ENCODE measurements at regions not wholly inside any gene's neighbourhood (a gene's known extent, or its start where the extent isn't known, plus 50 kb on each side); places are given as distances from the start of the nearest gene placed in this dataset.

DNA sequence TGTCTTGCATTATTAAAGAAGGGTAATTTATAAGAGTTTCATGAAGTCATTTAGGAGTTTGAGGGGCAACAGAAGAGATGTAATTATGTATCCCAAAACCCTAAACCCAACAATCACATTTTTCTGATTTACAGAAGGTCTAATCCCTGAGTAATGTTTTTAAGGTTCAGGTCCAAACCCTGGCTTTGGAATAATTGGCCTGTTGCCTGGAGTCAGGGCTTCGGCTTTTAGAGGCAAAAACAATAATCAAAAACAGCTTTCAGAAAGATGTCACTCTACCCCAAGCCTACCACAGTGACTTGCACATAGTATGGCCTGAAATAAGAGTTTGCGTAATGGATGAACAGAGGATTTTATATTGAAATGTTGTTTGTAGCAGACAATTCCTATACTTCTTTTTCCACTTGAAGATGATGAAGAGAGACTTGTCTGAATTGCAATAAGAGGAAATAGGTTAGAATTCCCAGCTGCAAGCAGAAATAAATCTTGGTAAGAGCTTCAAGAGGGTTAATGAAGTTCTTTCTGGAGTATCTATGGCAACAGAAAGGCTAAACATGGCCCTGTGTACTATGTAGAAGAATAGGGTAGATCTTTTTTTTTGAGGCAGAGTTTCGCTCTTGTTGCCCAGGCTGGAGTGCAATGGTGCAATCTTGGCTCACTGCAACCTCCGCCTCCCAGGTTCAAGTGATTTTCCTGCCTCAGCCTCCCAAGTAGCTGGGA lies 152.0 kb downstream of the GPBP1 start:
- H3K27ac Mint-ChIP-seq, result no peak overlapping the region
- H3K9me3 ChIP-seq (ENCODE audit: control insufficient read depth, low read length), result no peaks in the 10 kb centered on the region

DNA sequence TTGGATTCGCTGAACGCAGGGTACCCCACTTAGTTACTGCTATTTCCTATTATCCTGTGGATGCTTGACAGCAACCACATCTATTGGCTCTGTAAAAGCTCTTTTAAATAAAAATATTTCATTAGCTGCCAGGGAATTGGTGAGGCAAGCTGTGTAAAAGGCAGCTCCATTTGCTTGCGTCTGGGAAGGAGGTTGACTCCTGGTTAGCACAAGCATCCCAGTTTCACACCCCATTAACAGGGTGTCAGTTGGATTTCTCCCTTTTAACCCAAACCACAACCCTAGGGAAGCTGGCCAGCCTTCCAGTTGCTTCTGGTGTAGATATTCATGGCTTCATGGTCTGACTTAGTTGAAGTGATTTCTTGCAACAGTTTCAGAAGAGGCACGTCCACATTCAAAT lies 151.0 kb downstream of the GPBP1 start:
- no peaks in the 10 kb centered on the region for H3K9me3 ChIP-seq (ENCODE audit: control insufficient read depth, low read length)
- Mint-ChIP-seq H3K27ac (no peak overlapping the region), H3K4me3 (no peak overlapping the region), H3K9me3 (peaks cover 3% of the 10 kb centered on the region), H3K4me1 (no peaks in the 10 kb centered on the region), H3K36me3 (ENCODE audit: low read depth) (no peaks in the 10 kb centered on the region), H3K27me3 (ENCODE audit: insufficient read depth) (peaks cover 3% of the 10 kb centered on the region)
- no peaks in the 10 kb centered on the region for H3K27me3 ChIP-seq (ENCODE audit: control insufficient read depth, insufficient read depth, low read length, poor library complexity, severe bottlenecking)
- no peaks in the 10 kb centered on the region for H3K36me3 ChIP-seq (ENCODE audit: control insufficient read depth, insufficient read depth, low read length)
- H3K4me1 ChIP-seq (ENCODE audit: control insufficient read depth, insufficient read depth, low read length), result no peaks in the 10 kb centered on the region
- WGBS, 2 experiments (ENCODE audit: insufficient coverage in 1 of 2, insufficient read length in 1 of 2), result 92 to 97% methylated on average over 4 of the region's 4 CpGs
- TF ChIP-seq, protein P1, sequence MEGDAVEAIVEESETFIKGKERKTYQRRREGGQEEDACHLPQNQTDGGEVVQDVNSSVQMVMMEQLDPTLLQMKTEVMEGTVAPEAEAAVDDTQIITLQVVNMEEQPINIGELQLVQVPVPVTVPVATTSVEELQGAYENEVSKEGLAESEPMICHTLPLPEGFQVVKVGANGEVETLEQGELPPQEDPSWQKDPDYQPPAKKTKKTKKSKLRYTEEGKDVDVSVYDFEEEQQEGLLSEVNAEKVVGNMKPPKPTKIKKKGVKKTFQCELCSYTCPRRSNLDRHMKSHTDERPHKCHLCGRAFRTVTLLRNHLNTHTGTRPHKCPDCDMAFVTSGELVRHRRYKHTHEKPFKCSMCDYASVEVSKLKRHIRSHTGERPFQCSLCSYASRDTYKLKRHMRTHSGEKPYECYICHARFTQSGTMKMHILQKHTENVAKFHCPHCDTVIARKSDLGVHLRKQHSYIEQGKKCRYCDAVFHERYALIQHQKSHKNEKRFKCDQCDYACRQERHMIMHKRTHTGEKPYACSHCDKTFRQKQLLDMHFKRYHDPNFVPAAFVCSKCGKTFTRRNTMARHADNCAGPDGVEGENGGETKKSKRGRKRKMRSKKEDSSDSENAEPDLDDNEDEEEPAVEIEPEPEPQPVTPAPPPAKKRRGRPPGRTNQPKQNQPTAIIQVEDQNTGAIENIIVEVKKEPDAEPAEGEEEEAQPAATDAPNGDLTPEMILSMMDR (conservative IDR thresholded peaks at IDR 0.05), result no peak
- H3K27ac ChIP-seq (ENCODE audit: low read depth, low read length), result no peak overlapping the region
- no peak overlapping the region for H3K4me3 ChIP-seq (ENCODE audit: low read length)
- peak; percentile 80 for DNase-seq
- H3K9ac ChIP-seq (ENCODE audit: extremely low read depth, low read length, poor library complexity, severe bottlenecking), result no peak overlapping the region

More for the DNA sequence above, 152.0 kb downstream of the GPBP1 start:
- no peak for DNase-seq
- no peaks in the 10 kb centered on the region for H3K36me3 Mint-ChIP-seq (ENCODE audit: low read depth)
- no peaks in the 10 kb centered on the region for H3K27me3 ChIP-seq (ENCODE audit: control insufficient read depth, insufficient read depth, low read length, poor library complexity, severe bottlenecking)
- no peaks in the 10 kb centered on the region for H3K4me1 Mint-ChIP-seq
- H3K27me3 Mint-ChIP-seq (ENCODE audit: insufficient read depth), result peaks cover 3% of the 10 kb centered on the region
- no peaks in the 10 kb centered on the region for H3K36me3 ChIP-seq (ENCODE audit: control insufficient read depth, insufficient read depth, low read length)
- H3K4me1 ChIP-seq (ENCODE audit: control insufficient read depth, insufficient read depth, low read length), result no peaks in the 10 kb centered on the region
- H3K4me3 Mint-ChIP-seq, result no peak overlapping the region
- peaks cover 3% of the 10 kb centered on the region for H3K9me3 Mint-ChIP-seq
- WGBS, 2 experiments (ENCODE audit: insufficient coverage in 1 of 2, insufficient read length in 1 of 2), result 93% methylated on average over 4 of the region's 4 CpGs; no CpG with 5 or more reads in 1 of the 2 experiments
- no peak overlapping the region for H3K27ac ChIP-seq (ENCODE audit: low read depth, low read length)
- TF ChIP-seq, protein P1 (conservative IDR thresholded peaks at IDR 0.05), result no peak
- H3K9ac ChIP-seq (ENCODE audit: extremely low read depth, low read length, poor library complexity, severe bottlenecking), result no peak overlapping the region
- no peak overlapping the region for H3K4me3 ChIP-seq (ENCODE audit: low read length)

DNA sequence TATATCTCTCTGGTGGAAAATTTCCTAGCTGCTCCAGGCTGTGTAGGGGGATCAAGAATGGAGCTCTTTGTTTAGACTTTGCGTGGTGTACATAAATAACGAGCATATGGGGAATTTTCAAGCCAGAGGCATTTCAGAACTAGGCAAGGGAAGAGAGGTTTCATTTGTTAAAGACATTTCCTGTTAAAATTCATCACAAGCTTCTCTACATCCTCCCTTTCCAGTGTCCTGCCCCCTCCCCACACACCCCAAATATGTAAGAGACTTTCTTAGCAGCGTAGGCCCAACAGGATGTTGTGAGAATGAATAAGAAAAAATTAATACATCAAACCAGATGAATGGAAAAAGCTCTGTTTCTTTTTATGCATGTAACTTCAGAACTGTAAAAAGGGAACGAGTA lies 150.3 kb downstream of the GPBP1 start:
- Histone ChIP-seq H3K4me3 (ENCODE audit: low read length) (no peak overlapping the region), H3K36me3 (ENCODE audit: control insufficient read depth, insufficient read depth, low read length) (no peaks in the 10 kb centered on the region), H3K27me3 (ENCODE audit: control insufficient read depth, insufficient read depth, low read length, poor library complexity, severe bottlenecking) (no peaks in the 10 kb centered on the region), H3K27ac (ENCODE audit: low read depth, low read length) (no peak overlapping the region), H3K9me3 (ENCODE audit: control insufficient read depth, low read length) (no peaks in the 10 kb centered on the region), H3K9ac (ENCODE audit: extremely low read depth, low read length, poor library complexity, severe bottlenecking) (no peak overlapping the region), H3K4me1 (ENCODE audit: control insufficient read depth, insufficient read depth, low read length) (no peaks in the 10 kb centered on the region)
- no peak overlapping the region for H3K27ac Mint-ChIP-seq
- H3K4me1 Mint-ChIP-seq, result no peaks in the 10 kb centered on the region
- TF ChIP-seq, protein P1 (conservative IDR thresholded peaks at IDR 0.05), result no peak
- peaks cover 3% of the 10 kb centered on the region for H3K9me3 Mint-ChIP-seq
- no peaks in the 10 kb centered on the region for H3K36me3 Mint-ChIP-seq (ENCODE audit: low read depth)
- no peak overlapping the region for H3K4me3 Mint-ChIP-seq
- 80 to 93% methylated on average over 1 to 3 of the region's 4 CpGs for WGBS, 2 experiments (ENCODE audit: insufficient coverage in 1 of 2, insufficient read length in 1 of 2)
- peaks cover 3% of the 10 kb centered on the region for H3K27me3 Mint-ChIP-seq (ENCODE audit: insufficient read depth)
- DNase-seq, result no peak
